ENCODE measurements at regions not wholly inside any gene's neighbourhood (a gene's known extent, or its start where the extent isn't known, plus 50 kb on each side); places are given as distances from the start of the nearest gene placed in this dataset.
"Not testable (repeated sequence)": the region's sequence is repeated elsewhere in the genome, so short reads cannot be mapped to it uniquely, and the experiment has no call there.

DNA sequence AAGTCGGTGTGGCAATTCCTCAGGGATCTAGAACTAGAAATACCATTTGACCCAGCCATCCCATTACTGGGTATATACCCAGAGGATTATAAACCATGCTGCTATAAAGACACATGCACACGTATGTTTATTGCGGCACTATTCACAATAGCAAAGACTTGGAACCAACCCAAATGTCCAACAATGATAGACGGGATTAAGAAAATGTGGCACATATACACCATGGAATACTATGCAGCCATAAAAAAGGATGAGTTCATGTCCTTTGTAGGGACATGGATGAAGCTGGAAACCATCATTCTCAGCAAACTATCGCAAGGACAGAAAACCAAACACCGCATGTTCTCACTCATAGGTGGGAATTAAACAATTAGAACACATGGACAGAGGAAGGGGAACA is 80.6 kb upstream of the ST3GAL5 start:
- H3K27me3 Mint-ChIP-seq, DNase-seq, ATAC-seq, H3K4me3 Mint-ChIP-seq, H3K27ac Mint-ChIP-seq, H3K4me1 Mint-ChIP-seq: not testable (repeated sequence)
- H3K9me3 Mint-ChIP-seq: peaks cover 19 to 26% of the 10 kb centered on the region in 2 donors

DNA sequence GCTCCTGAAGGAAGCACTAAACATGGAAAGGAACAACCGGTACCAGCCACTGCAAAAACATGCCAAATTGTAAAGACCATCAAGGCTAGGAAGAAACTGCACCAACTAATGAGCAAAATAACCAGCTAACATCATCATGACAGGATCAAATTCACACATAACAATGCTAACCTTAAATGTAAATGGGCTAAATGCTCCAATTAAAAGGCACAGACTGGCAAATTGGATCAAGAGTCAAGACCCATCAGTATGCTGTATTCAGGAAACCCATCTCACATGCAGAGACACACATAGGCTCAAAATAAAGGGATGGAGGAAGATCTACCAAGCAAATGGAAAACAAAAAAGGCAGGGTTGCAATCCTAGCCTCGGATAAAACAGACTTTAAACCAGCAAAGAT is 77.0 kb upstream of the ST3GAL5 start:
- not testable (repeated sequence) for ATAC-seq, DNase-seq, H3K27me3 Mint-ChIP-seq, H3K4me3 Mint-ChIP-seq, H3K27ac Mint-ChIP-seq
- peaks cover 17% of the 10 kb centered on the region for H3K4me1 Mint-ChIP-seq
- H3K9me3 Mint-ChIP-seq: peaks cover 8 to 13% of the 10 kb centered on the region in 2 donors

DNA sequence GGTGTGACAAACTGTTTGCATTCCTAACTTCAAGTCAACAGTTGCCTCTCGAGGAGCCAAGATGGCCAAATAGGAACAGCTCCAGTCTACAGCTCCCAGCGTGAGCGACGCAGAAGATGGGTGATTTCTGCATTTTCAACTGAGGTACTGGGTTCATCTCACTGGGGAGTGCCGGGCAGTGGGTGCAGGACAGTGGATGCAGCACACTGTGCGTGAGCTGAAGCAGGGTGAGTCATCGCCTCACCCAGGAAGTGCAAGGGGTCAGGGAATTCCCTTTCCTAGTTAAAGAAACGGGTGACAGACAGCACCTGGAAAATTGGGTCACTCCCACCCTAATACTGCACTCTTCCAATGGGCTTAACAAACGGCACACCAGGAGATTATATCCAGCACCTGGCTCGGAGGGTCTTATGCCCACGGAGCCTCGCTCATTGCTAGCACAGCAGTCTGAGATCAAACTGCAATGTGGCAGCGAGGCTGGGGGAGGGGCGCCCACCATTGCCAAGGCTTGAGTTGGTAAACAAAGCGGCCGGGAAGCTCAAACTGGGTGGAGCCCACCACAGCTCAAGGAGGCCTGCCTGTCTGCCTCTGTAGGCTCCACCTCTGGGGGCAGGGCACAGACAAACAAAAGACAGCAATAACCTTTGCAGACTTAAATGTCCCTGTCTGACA is 75.1 kb upstream of the ST3GAL5 start:
- not testable (repeated sequence) for H3K27ac Mint-ChIP-seq, H3K4me3 Mint-ChIP-seq, DNase-seq, H3K27me3 Mint-ChIP-seq, ATAC-seq
- Mint-ChIP-seq H3K9me3 (peaks cover 8 to 13% of the 10 kb centered on the region in 2 donors), H3K4me1 (peaks cover 17% of the 10 kb centered on the region)

DNA sequence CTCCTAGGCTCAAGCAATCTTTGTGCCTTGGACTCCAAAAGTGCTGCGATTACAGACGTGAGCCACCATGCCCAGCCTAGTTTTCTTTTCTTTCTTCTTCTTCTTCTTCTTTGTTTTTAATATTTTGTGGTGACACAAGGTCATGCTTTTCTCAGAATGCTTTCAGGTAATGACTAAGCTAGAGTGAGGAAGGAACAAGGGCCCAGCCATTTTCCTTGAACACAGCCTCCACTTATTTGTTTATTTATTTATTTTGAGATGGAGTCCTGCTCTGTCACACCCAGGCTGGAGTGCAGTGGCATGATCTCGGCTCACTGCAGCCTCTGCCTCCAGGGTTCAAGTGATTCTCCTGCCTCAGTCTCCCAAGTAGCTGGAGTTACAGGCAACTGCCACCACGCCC is 74.3 kb upstream of the ST3GAL5 start:
- no peak for DNase-seq
- H3K4me3 Mint-ChIP-seq: peak overlapping the region in 1 of 2 donors; percentile 4
- H3K27me3 Mint-ChIP-seq: no peaks in the 10 kb centered on the region
- peaks cover 8 to 13% of the 10 kb centered on the region in 2 donors for H3K9me3 Mint-ChIP-seq
- H3K27ac Mint-ChIP-seq: peak overlapping the region in 1 of 2 donors; percentile 71
- peaks cover 17% of the 10 kb centered on the region for H3K4me1 Mint-ChIP-seq
- ATAC-seq: no peak

DNA sequence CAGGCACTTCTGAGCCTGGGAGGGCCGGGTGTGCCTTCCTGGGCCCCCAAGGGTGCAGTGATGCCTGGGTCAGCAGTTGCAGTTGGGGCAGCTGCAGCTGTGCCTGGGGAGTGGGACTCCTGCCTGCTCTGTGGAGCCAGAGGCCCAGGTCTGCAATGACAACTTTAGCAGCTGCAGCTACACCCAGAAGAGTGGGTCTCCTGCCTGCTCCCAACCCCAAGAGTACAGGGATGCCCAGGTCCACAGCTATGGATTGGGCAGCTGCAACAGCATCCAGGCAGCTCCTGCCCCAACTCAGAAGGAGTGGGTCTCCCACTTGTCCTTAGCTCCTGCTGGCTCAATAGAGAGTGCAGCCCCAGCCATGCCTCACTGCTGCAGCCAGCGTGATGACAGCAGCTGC is 73.0 kb upstream of the ST3GAL5 start:
- H3K4me1 Mint-ChIP-seq: peaks cover 17% of the 10 kb centered on the region
- ATAC-seq: no peak
- H3K4me3 Mint-ChIP-seq: no peak overlapping the region
- no peak for DNase-seq
- H3K27ac Mint-ChIP-seq: no peak overlapping the region
- no peaks in the 10 kb centered on the region for H3K27me3 Mint-ChIP-seq
- H3K9me3 Mint-ChIP-seq: peaks cover 8 to 13% of the 10 kb centered on the region in 2 donors

DNA sequence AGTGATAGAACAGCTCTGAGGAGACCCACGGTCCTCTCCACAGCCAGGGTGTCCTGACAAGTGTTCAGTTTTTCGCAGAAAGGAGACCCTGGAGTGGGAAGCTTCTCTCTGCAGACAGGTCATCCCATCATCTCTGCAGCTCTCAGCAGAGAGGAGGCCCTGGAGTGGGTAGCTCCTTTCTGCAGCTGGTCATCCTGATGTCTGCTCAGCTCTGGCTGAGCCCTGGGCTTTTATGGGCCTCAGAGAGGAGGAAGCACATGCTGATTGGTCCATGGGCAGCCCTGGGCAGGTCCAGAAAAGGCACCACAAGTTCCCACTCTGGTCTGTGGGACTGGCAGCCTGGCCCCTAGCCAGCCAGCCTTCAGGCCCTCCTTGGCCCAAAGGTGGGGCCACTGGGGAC is 72.3 kb upstream of the ST3GAL5 start:
- DNase-seq (no peak), ATAC-seq (no peak)
- no peak overlapping the region for H3K27ac Mint-ChIP-seq
- no peaks in the 10 kb centered on the region for H3K27me3 Mint-ChIP-seq
- H3K9me3 Mint-ChIP-seq: peaks cover 5 to 10% of the 10 kb centered on the region in 2 donors
- H3K4me1 Mint-ChIP-seq: peaks cover 17% of the 10 kb centered on the region
- no peak overlapping the region for H3K4me3 Mint-ChIP-seq

DNA sequence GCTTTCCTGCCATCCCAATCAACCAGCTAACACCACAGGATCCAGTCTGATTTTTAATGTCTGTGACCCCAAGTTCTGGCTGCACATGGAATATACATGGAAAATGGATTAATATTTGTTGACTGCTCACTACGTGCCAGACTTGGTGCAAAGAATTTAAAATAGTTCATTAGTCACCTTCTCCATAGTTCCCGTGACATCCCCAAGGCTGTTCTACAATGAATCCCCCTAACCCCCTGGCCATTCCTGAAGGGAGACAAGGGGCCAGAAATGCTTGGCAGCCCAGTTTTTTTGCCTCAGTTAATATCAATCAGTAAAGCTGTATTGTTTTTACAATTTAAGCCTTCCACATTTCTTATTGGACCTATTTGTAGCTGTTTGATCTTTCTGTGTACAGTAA is 71.0 kb upstream of the ST3GAL5 start:
- H3K4me3 Mint-ChIP-seq: no peak overlapping the region
- peaks cover 17% of the 10 kb centered on the region for H3K4me1 Mint-ChIP-seq
- H3K27ac Mint-ChIP-seq: no peak overlapping the region
- no peak for DNase-seq
- no peak for ATAC-seq
- H3K9me3 Mint-ChIP-seq: peaks cover 0 to 1% of the 10 kb centered on the region in 2 donors
- H3K27me3 Mint-ChIP-seq: no peaks in the 10 kb centered on the region

DNA sequence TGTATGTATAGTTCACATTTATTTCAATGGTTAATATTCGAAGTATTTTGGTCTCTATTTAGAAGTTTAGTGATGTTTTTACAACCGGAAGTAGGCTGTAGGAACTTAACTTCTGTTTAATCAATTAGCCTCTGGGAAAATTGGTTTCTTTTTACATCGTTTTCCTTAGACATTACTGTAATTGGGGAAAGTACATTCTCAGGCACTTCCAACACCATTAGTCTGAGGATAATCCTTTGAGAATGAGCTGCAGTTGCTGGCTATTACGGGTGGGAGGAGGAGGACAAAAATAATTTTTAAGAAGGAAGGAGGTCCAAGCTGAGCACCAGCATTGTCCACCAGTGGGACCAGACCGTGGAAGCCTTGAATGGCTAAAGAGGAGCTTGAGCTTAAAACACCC is 70.4 kb upstream of the ST3GAL5 start:
- Mint-ChIP-seq H3K27me3 (no peaks in the 10 kb centered on the region), H3K9me3 (no peaks in the 10 kb centered on the region), H3K4me3 (no peak overlapping the region), H3K27ac (no peak overlapping the region), H3K4me1 (peaks cover 16% of the 10 kb centered on the region)
- ATAC-seq (no peak), DNase-seq (no peak)

DNA sequence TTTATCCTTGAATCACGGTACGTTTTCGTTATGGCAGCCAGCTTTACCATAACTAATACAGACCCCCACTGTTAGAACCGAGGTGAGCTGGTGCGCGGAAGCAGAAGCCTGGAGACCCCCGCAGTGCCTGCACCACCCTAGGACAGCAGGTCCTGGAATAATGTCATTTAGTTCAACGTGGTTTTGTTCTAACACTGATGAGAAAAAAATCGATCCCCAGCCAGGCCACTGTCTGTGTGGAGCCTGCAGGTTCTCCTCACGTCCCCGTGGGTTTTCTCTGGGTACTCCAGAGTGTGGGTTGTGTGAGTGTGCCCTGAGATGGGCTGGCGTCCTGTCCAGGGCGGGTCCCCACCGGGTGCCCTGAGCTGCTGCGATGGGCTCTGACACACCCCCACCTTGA is 69.9 kb upstream of the ST3GAL5 start:
- Mint-ChIP-seq H3K27ac (no peak overlapping the region), H3K9me3 (no peaks in the 10 kb centered on the region), H3K27me3 (no peaks in the 10 kb centered on the region), H3K4me3 (no peak overlapping the region), H3K4me1 (peaks cover 11% of the 10 kb centered on the region)
- no peak for DNase-seq
- no peak for ATAC-seq

DNA sequence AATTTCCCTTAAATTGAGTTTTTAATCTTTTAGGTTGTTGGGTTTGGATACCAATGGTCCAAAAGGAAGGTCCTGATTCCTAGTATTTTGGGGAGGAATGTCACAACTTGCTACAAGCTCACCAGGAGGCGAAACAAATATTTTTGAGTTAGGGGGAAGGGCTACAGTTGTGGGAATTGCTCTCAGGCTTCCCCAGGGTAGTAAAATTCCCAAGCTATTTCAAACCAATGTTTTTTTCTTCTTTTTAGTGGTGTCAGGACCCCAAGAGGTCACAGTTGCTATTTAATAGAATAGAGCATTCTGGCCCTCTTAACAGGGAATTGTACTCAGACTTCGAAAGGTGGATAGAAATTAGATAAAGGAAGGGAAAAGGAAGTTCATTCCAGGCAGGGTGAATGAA is 68.5 kb upstream of the ST3GAL5 start:
- ATAC-seq: no peak
- DNase-seq: no peak
- Mint-ChIP-seq H3K27ac (no peak overlapping the region), H3K9me3 (no peaks in the 10 kb centered on the region), H3K4me1 (no peaks in the 10 kb centered on the region), H3K4me3 (no peak overlapping the region), H3K27me3 (no peaks in the 10 kb centered on the region)

DNA sequence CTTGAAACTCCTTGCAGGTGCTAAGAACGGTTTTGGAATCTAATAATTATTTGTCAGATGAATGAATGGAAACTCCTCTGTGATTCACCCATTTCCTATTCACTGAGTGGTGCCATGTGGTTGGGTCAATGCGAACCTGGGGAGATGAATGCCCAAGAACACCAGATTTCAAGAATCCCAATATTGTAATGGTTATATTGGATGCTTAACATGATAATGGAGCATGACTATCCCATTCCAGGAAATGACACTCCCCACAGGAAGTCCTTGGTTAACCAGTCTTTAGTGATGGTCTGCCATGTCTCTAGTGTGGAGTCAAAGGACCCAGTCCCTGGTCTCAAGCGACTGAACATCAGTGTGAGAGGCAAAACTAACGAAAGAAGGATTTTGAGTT is 67.9 kb upstream of the ST3GAL5 start:
- ATAC-seq (no peak), DNase-seq (no peak)
- no peaks in the 10 kb centered on the region for H3K4me1 Mint-ChIP-seq
- no peak overlapping the region for H3K27ac Mint-ChIP-seq
- no peaks in the 10 kb centered on the region for H3K27me3 Mint-ChIP-seq
- no peaks in the 10 kb centered on the region for H3K9me3 Mint-ChIP-seq
- no peak overlapping the region for H3K4me3 Mint-ChIP-seq

DNA sequence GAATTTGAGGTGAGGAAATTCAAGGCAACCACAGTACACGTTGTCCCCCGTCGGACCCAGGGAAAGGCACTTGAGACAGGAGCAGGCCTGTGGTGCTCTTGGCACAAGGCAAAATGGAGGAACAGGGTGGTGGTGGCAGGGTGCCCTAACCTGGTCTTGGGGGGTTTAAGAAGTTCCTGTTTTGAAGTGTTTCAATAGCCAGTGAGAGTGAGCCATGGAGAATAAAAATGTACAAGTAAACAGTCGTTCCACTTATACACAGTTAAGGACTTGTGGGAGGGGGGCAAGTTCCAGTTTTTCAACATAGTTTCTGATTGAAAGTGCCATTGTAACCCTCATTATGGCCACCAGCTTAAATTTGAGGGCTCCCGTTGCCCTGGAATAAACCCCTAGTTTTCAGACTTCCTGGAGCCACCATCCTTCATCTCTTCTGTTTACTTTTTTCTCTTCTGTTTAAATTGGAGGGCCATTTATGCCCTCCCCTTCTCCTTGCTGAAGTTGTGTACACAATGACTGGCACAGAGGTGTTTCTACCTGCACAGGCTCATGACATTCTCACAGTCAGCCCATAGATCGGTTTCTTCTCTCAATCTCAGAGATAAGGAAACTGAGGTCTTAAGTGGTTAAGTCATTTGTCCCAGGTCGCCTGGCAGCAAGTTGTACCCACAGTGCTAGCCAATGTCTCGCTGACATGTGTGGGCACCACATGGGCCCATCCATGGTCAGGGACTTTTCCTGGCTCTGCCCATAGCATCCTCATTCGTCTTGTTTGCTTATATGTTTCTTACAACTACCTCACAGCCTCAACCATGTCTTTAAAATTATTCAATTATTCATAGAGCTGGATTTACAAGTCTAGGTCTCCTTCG is 66.0 kb upstream of the ST3GAL5 start:
- ATAC-seq: no peak
- no peaks in the 10 kb centered on the region for H3K4me1 Mint-ChIP-seq
- no peak for DNase-seq
- H3K9me3 Mint-ChIP-seq: no peaks in the 10 kb centered on the region
- H3K4me3 Mint-ChIP-seq: no peak overlapping the region
- peak overlapping the region; percentile 3 to 50 for H3K27ac Mint-ChIP-seq
- no peaks in the 10 kb centered on the region for H3K27me3 Mint-ChIP-seq

DNA sequence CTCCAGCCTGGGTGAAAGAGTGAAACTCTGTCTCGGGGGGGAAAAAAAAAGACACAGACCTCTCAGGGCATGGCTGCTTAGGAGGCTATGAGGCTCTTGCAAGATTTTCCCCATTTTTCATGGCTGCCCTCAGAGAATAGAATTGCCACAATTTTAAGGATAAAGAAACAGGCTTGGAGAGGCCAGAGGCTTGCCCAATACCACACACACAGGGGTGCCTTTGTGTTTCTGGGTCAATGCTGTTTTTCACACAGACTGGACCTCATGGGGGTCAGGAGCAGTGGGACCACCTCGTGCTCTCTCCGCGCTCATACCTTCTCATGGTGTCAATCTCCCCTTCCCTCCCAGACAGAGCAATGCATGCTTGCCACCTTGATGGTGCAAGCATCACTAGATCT is 65.4 kb upstream of the ST3GAL5 start:
- DNase-seq: no peak
- Mint-ChIP-seq H3K9me3 (no peaks in the 10 kb centered on the region), H3K27ac (no peak overlapping the region), H3K4me1 (no peaks in the 10 kb centered on the region), H3K4me3 (no peak overlapping the region), H3K27me3 (no peaks in the 10 kb centered on the region)
- ATAC-seq: no peak

DNA sequence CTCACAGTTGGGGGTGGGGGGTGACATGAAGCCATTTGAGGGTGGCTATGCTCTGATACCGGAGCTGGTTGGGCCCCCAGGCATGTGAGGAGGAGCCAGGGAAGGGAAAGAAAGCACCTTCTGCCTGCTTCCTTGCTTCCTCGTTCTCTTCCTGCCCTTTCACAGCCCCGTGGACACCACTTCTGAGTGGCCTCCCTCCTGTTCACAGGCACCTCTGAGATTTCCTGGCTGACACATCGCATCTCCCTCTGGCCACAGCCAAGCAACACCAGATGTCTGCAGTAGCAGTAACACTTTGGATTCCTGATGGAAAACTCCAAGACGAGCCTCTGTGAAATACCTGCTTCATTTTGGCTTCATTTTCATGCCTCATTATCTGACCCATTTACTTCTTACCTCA is 64.7 kb upstream of the ST3GAL5 start:
- no peaks in the 10 kb centered on the region for H3K4me1 Mint-ChIP-seq
- H3K9me3 Mint-ChIP-seq: peaks cover 1 to 2% of the 10 kb centered on the region in 2 donors
- H3K27ac Mint-ChIP-seq: no peak overlapping the region
- no peaks in the 10 kb centered on the region for H3K27me3 Mint-ChIP-seq
- H3K4me3 Mint-ChIP-seq: no peak overlapping the region
- DNase-seq (no peak), ATAC-seq (no peak)

DNA sequence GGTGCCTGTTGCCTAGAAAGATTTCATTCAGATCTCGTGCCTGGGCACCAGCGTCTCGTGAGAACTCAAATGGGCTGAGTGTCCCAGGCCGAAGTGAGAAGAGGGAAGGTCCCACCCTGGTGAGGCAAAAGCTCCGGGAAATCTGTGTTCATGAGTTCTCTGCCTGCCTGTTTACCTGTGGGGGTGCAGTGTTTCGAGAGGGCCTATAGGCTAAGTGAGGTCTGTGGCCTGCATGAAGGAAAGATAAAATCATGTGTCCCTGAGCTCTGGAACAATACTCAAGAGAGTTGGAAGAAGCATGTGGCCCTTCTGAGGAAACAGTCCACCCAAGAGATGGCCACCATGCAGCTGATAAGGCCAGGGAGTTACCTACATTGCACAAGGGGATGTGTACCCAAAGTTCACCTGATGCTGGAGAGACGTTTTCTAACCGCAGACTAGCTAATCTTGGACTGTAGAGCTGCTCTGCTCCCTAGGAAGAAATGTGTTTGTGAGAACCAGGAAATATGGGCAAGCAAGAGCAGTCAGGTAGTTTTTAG is 63.5 kb upstream of the ST3GAL5 start:
- Mint-ChIP-seq H3K4me3 (no peak overlapping the region), H3K4me1 (no peaks in the 10 kb centered on the region), H3K27me3 (no peaks in the 10 kb centered on the region), H3K9me3 (peaks cover 8 to 12% of the 10 kb centered on the region in 2 donors), H3K27ac (no peak overlapping the region)
- ATAC-seq (no peak), DNase-seq (no peak)

DNA sequence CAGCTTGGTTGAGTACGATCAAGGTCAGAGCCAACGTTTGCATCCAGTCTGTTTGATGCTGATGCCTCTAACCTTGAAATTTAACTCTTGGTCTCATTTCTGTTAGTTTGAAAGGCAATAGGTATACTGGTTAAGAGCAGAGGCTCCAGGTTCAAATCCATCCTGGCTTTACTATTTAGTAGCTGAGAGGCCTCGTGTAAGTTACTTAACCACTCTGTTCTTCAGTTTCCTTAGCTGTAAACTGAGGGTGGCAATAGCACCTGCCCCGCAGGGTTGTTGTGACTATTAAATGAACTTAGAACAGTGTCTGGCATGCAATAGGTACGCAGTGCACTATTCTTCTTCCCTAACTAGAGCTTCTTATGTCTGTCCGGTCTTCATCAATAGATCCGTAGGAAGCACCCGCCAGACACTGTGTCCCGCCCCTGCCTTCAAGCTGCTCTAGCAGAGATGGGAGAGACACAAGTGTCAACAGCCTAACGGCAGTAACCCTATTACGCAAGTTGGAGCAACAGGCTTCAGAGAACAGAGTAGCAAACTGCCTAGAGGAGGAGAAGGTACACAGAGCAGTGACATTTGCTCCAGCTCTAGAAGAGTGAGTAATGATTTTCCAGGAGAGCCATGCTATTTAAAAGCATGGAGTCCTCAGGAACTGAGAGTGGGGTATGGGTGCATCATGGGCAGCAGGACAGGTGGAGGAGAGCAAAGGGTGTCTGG is 62.7 kb upstream of the ST3GAL5 start:
- no peak for DNase-seq
- H3K27me3 Mint-ChIP-seq: no peaks in the 10 kb centered on the region
- no peak overlapping the region for H3K4me3 Mint-ChIP-seq
- peaks cover 9 to 19% of the 10 kb centered on the region in 2 donors for H3K9me3 Mint-ChIP-seq
- no peak overlapping the region for H3K27ac Mint-ChIP-seq
- H3K4me1 Mint-ChIP-seq: no peaks in the 10 kb centered on the region
- ATAC-seq: no peak

Data from stimulated activated naive CD8-positive, alpha-beta T cell treated with anti-CD3 and anti-CD28 coated beads, Interleukin-15, amount 100 ng/mL, for 72 hours (primary cell).